ENCODE measurements at regions not wholly inside any gene's neighbourhood (a gene's known extent, or its start where the extent isn't known, plus 50 kb on each side); places are given as distances from the start of the nearest gene placed in this dataset.

- no peak for DNase-seq
Measured at GRCh38 chr6:164546263-164546662, 763.1 kb downstream of the C6orf118 start.

GRCh38 chr6:164534070-164534766, 775.2 kb downstream of the C6orf118 start:
- DNase-seq, result no peak

- no peak for DNase-seq
Measured at GRCh38 chr6:164533045-164533362, 776.4 kb downstream of the C6orf118 start.

- no peak for DNase-seq
Measured at GRCh38 chr6:164532198-164533044, 777.0 kb downstream of the C6orf118 start.

GRCh38 chr6:164531736-164532135, 777.7 kb downstream of the C6orf118 start:
- no peak for DNase-seq

GRCh38 chr6:164528539-164528938, 780.9 kb downstream of the C6orf118 start:
- no peak for DNase-seq

GRCh38 chr6:164523087-164523654, 786.2 kb downstream of the C6orf118 start:
- no peak for DNase-seq

GRCh38 chr6:164520916-164521315, 788.5 kb downstream of the C6orf118 start:
- DNase-seq, result no peak

- DNase-seq, result no peak
Measured at GRCh38 chr6:164507206-164507940, 802.0 kb downstream of the C6orf118 start.

GRCh38 chr6:164505425-164505824, 804.0 kb downstream of the C6orf118 start:
- no peak for DNase-seq

- DNase-seq, result no peak
Measured at GRCh38 chr6:164502833-164503232, 806.6 kb downstream of the C6orf118 start.

GRCh38 chr6:164495882-164496495, 813.4 kb downstream of the C6orf118 start:
- no peak for DNase-seq

GRCh38 chr6:164478426-164478825, 831.0 kb downstream of the C6orf118 start:
- no peak for DNase-seq

GRCh38 chr6:164477790-164478189, 831.6 kb downstream of the C6orf118 start:
- no peak for DNase-seq

GRCh38 chr6:164477101-164477500, 832.3 kb downstream of the C6orf118 start:
- no peak for DNase-seq

- DNase-seq, result no peak
Measured at GRCh38 chr6:164469276-164469949, 840.0 kb downstream of the C6orf118 start.

GRCh38 chr6:164455835-164456234, 853.6 kb downstream of the C6orf118 start:
- DNase-seq, result no peak

GRCh38 chr6:164453835-164454234, 855.6 kb downstream of the C6orf118 start:
- DNase-seq, result no peak

GRCh38 chr6:164442572-164442971, 866.8 kb downstream of the C6orf118 start:
- no peak for DNase-seq

GRCh38 chr6:164439331-164439730, 870.1 kb downstream of the C6orf118 start:
- no peak for DNase-seq

- DNase-seq, result no peak
Measured at GRCh38 chr6:164436976-164437375, 872.4 kb downstream of the C6orf118 start.

GRCh38 chr6:164427728-164428402, 881.5 kb downstream of the C6orf118 start:
- DNase-seq, result no peak

All from activated CD4-positive, alpha-beta T cell treated with anti-CD3 and anti-CD28 coated beads for 4 hours (primary cell).